PC-9 (cell line): ENCODE measurements at regions not wholly inside any gene's neighbourhood (a gene's known extent, or its start where the extent isn't known, plus 50 kb on each side); places are given as distances from the start of the nearest gene placed in this dataset.

Experiments used
- BruUV-seq: library from RNA; stranded (reverse); fragments of 400-500 nt; replicated peaks from 2 replicates; lab custom pipeline; 2021; lab: Mats Ljungman, UMichigan
- CTCF ChIA-PET: fragments of 300-600 bp; sonication (Branson Sonifier 250); formaldehyde crosslinking; loops from one replicate; lab custom pipeline; 2022; ENCODE audit warnings: antibody characterized with exemption; lab: Charles Lee
- POLR2A ChIA-PET: fragments of 300-600 bp; sonication (Branson Sonifier 250); formaldehyde crosslinking; loops from one replicate; lab custom pipeline; 2022; ENCODE audit warnings: antibody characterized with exemption; ENCODE audit not compliant: unreplicated experiment; lab: Charles Lee
- DNase-seq, 2 experiments: peaks; one replicate each; pipeline versions ENCODE4 v3.0.0 to v3.0.0-alpha.2; 2015 to 2022; ENCODE audit warnings: mixed read lengths in 1 of 2
- H2AFZ ChIP-seq: fragments of 200-600 bp; sonication (generic); 2 replicates; pipeline ENCODE4 v1.8.1; 2017; ENCODE audit warnings: antibody characterized with exemption
- H3F3A ChIP-seq: fragments of 200-600 bp; sonication (generic); 2 replicates; pipeline ENCODE4 v1.8.1; 2017; ENCODE audit warnings: antibody characterized with exemption, mild to moderate bottlenecking, low read depth; ENCODE audit not compliant: insufficient read depth
- H3K27ac ChIP-seq: fragments of 200-600 bp; sonication (generic); 2 replicates; pipeline ENCODE4 v1.6.1; 2016; ENCODE audit warnings: mixed run types
- H3K27me3 ChIP-seq: fragments of 200-600 bp; sonication (generic); 2 replicates; pipeline ENCODE4 v1.6.1; 2016; ENCODE audit warnings: low read depth, mixed run types; ENCODE audit not compliant: insufficient read depth
- H3K36me3 ChIP-seq: fragments of 200-600 bp; sonication (generic); 2 replicates; pipeline ENCODE4 v1.6.1; 2016; ENCODE audit warnings: low read depth, mixed run types
- H3K4me1 ChIP-seq: fragments of 200-600 bp; sonication (generic); replicated peaks from 2 replicates; pipeline ENCODE4 v1.6.1; 2016; ENCODE audit warnings: mixed run types; ENCODE audit not compliant: insufficient read depth
- H3K4me2 ChIP-seq: fragments of 200-600 bp; sonication (generic); 2 replicates; pipeline ENCODE4 v1.6.1; 2017; ENCODE audit warnings: mixed run types
- H3K4me3 ChIP-seq: fragments of 200-600 bp; sonication (generic); 2 replicates; pipeline ENCODE4 v1.6.1; 2016; ENCODE audit warnings: mixed run types
- H3K79me2 ChIP-seq: fragments of 200-600 bp; sonication (generic); 2 replicates; pipeline ENCODE4 v1.6.1; 2017; ENCODE audit warnings: low read depth, mixed run types
- H3K9me2 ChIP-seq: fragments of 200-600 bp; sonication (generic); 2 replicates; pipeline ENCODE4 v1.8.1; 2017; ENCODE audit warnings: mild to moderate bottlenecking; ENCODE audit not compliant: insufficient read depth
- H3K9me3 ChIP-seq: fragments of 200-600 bp; sonication (generic); 2 replicates; pipeline ENCODE4 v1.8.1; 2016; ENCODE audit warnings: low read depth; ENCODE audit not compliant: insufficient read depth
- H4K20me1 ChIP-seq: fragments of 200-600 bp; sonication (generic); 2 replicates; pipeline ENCODE4 v1.8.1; 2017; ENCODE audit not compliant: insufficient read depth
- CTCF ChIP-seq: fragments of 200-600 bp; sonication (generic); conservative IDR thresholded peaks from 2 replicates; pipeline ENCODE4 v1.6.1; 2017; ENCODE audit warnings: mixed run types, antibody characterized with exemption, mild to moderate bottlenecking, moderate library complexity
- EZH2 ChIP-seq: fragments of 200-600 bp; sonication (generic); IDR thresholded peaks from 2 replicates; pipeline ENCODE4 v1.8.0; 2017; ENCODE audit warnings: antibody characterized with exemption, low read depth
- intact Hi-C: fragments of 100-400 bp; cut with micrococcal nuclease; formaldehyde crosslinking; loops from one replicate; pipeline ENCODE4 v1.10.0; 2022; ENCODE audit not compliant: unreplicated experiment

DNA sequence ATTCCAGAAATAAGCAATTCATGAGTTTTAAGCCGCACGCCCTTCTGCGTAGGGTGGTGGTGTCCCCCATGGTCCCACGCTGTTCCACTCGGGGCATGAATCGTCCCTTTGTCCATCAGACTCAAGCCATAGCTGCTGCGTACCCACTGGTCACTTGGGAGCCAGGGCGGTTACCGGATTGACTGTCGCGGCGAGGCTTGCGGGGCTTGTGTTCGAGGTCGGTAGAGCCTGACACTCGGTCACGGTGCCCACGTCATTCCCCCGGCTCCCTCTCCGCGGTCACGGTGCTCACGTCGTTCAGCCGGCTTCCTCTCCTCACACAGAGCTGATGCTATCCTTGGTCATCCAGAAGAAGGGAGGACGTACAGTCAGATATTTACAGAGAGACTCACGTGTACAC, 1227.0 kb downstream of the BRD1 start:
- Histone ChIP-seq H3K9me2 (no peaks in the 10 kb centered on the region), H3K79me2 (no peaks in the 10 kb centered on the region), H4K20me1 (no peaks in the 10 kb centered on the region), H3K4me3 (no peak overlapping the region), H3K4me2 (no peak overlapping the region), H2AFZ (no peak overlapping the region), H3F3A (no peaks in the 10 kb centered on the region), H3K27ac (no peak overlapping the region), H3K36me3 (no peaks in the 10 kb centered on the region), H3K9me3 (no peaks in the 10 kb centered on the region), H3K27me3 (peaks cover 85% of the 10 kb centered on the region), H3K4me1 (no peaks in the 10 kb centered on the region)
- CTCF ChIA-PET: no interaction called here
- POLR2A ChIA-PET: no interaction called here
- no peak for DNase-seq
- TF ChIP-seq CTCF: no peak
- no peak for TF ChIP-seq EZH2
- no TSS peak for BruUV-seq
- intact Hi-C loops: no loop called here

DNA sequence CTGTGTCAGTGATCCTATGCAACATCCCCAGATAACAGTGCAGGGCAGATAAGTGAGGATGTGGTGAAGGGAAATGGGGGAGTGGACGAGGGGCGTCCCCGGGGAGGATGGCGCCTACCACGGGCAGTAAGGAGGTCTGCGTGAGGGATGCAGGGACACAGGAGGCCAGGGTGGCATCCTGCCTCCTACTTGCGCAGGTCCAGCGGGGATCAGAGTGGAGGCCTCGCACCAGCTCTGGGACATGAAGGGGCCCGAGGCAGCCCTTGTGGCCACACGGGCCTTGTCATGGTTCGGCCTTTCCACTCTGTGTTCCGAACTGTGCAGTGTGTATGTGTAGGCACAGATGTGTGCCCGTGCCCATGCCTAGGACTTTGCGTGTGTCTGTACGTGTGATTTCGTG, 1227.5 kb downstream of the BRD1 start:
- no peaks in the 10 kb centered on the region for H4K20me1 ChIP-seq
- H3K4me1 ChIP-seq: no peaks in the 10 kb centered on the region
- ChIA-PET POLR2A (no interaction called here), CTCF (no interaction called here)
- no peaks in the 10 kb centered on the region for H3K9me2 ChIP-seq
- no TSS peak for BruUV-seq
- H3K4me2 ChIP-seq: no peak overlapping the region
- no peak overlapping the region for H3K27ac ChIP-seq
- no peak for TF ChIP-seq EZH2
- no peak for TF ChIP-seq CTCF
- no peaks in the 10 kb centered on the region for H3F3A ChIP-seq
- H3K9me3 ChIP-seq: no peaks in the 10 kb centered on the region
- H3K79me2 ChIP-seq: no peaks in the 10 kb centered on the region
- intact Hi-C loops: no loop called here
- no peak overlapping the region for H3K4me3 ChIP-seq
- no peaks in the 10 kb centered on the region for H3K36me3 ChIP-seq
- peaks cover 90% of the 10 kb centered on the region for H3K27me3 ChIP-seq
- DNase-seq: no peak
- H2AFZ ChIP-seq: no peak overlapping the region

- intact Hi-C loops: no loop called here
- no TSS peak for BruUV-seq
Measured at GRCh38 chr22:48599346-48599745, 1228.3 kb downstream of the BRD1 start.

DNA sequence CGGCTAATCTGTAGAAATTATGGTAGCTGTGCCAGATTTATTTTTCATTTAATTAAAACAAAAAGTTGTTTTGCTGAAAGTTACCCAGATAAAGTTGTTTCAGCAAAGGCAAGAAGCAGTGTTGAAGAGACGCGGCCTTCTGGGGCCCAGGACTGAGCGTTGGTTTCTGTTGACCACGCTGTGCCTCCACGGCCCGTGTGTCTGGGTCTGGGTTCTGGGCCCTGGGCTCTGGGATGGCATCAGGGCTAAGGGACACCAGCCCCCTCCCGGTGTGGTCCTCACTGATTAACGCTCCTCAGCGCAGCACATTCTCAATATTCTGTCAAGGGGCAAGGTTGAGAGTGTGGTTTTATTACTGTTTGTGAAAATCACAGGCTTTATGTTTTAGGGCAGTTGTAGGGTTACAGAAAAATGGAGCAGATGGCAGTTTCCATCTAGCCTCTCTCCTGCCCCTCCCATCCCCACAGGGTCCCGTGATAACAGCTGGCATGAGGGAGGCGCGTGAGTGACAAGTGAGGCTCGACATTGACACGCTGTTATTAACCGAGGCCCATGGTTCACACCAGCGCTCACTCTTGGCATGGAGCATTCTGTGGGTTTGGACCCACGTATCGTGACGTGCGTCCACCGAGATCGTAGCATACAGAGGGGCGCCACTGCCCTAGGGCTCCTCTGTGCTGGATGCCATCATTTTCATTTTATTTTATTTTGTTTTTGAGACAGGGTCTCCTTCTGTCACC, 1231.4 kb downstream of the BRD1 start:
- no peaks in the 10 kb centered on the region for H3K79me2 ChIP-seq
- H4K20me1 ChIP-seq: no peaks in the 10 kb centered on the region
- H3K9me2 ChIP-seq: no peaks in the 10 kb centered on the region
- H3K36me3 ChIP-seq: no peaks in the 10 kb centered on the region
- DNase-seq: no peak
- intact Hi-C loops: no loop called here
- TF ChIP-seq CTCF (no peak), EZH2 (no peak)
- no peaks in the 10 kb centered on the region for H3K4me1 ChIP-seq
- ChIA-PET POLR2A (no interaction called here), CTCF (no interaction called here)
- no peaks in the 10 kb centered on the region for H3F3A ChIP-seq
- H3K4me3 ChIP-seq: no peak overlapping the region
- no peak overlapping the region for H3K4me2 ChIP-seq
- peaks cover 100% of the 10 kb centered on the region for H3K27me3 ChIP-seq
- no peak overlapping the region for H3K27ac ChIP-seq
- no TSS peak for BruUV-seq
- no peaks in the 10 kb centered on the region for H3K9me3 ChIP-seq
- no peak overlapping the region for H2AFZ ChIP-seq

More at GRCh38 chr22:48599346-48599745, 1228.3 kb downstream of the BRD1 start:
- Histone ChIP-seq H2AFZ (no peak overlapping the region), H3K9me2 (no peaks in the 10 kb centered on the region), H3K79me2 (no peaks in the 10 kb centered on the region), H3K27ac (no peak overlapping the region), H4K20me1 (no peaks in the 10 kb centered on the region), H3K9me3 (no peaks in the 10 kb centered on the region), H3K27me3 (peaks cover 98% of the 10 kb centered on the region), H3F3A (no peaks in the 10 kb centered on the region), H3K4me2 (no peak overlapping the region), H3K36me3 (no peaks in the 10 kb centered on the region), H3K4me1 (no peaks in the 10 kb centered on the region), H3K4me3 (no peak overlapping the region)
- no peak for TF ChIP-seq EZH2
- ChIA-PET POLR2A (no interaction called here), CTCF (no interaction called here)
- no peak for DNase-seq
